Activated CD8-positive, alpha-beta T cell treated with anti-CD3 and anti-CD28 coated beads for 36 hours (primary cell): ENCODE measurements at regions not wholly inside any gene's neighbourhood (a gene's known extent, or its start where the extent isn't known, plus 50 kb on each side); places are given as distances from the start of the nearest gene placed in this dataset.

Source experiments
- ATAC-seq: fragments of 200-7000 bp; cut with Tn5 transposase; one replicate; pipeline ENCODE4 v1.10.0; 2021; ENCODE audit warnings: mild to moderate bottlenecking, moderate library complexity
- CTCF ChIA-PET: fragments of 350-600 bp; sonication (Branson Sonifier 250); formaldehyde crosslinking; loops from one replicate; lab custom pipeline; 2021; ENCODE audit warnings: antibody characterized with exemption; lab: Charles Lee
- POLR2A ChIA-PET: fragments of 350-600 bp; sonication (Branson Sonifier 250); formaldehyde crosslinking; loops from one replicate; lab custom pipeline; 2021; ENCODE audit warnings: antibody characterized with exemption; lab: Charles Lee
- DNase-seq: peaks from one replicate; pipeline ENCODE4 v3.0.0-alpha.2; 2020
- H3K27ac Mint-ChIP-seq: one replicate; pipeline ENCODE4 v1.8.0; 2021; ENCODE audit warnings: mild to moderate bottlenecking, mixed read lengths
- H3K27me3 Mint-ChIP-seq: one replicate; pipeline ENCODE4 v1.8.0; 2021; ENCODE audit warnings: mixed read lengths
- H3K36me3 Mint-ChIP-seq: one replicate; pipeline ENCODE4 v1.8.0; 2021; ENCODE audit warnings: low read depth, mixed read lengths
- H3K4me1 Mint-ChIP-seq: one replicate; pipeline ENCODE4 v1.8.0; 2021; ENCODE audit warnings: low read depth, mixed read lengths
- H3K4me3 Mint-ChIP-seq: one replicate; pipeline ENCODE4 v1.8.0; 2021; ENCODE audit warnings: mild to moderate bottlenecking, moderate library complexity, mixed read lengths
- H3K9me3 Mint-ChIP-seq: one replicate; pipeline ENCODE4 v1.8.0; 2021; ENCODE audit warnings: mixed read lengths
- CTCF ChIP-seq: fragments of 200-600 bp; IDR thresholded peaks from one replicate; pipeline ENCODE4 v1.8.0; 2022; ENCODE audit warnings: antibody characterized with exemption, mild to moderate bottlenecking
- intact Hi-C: fragments of 100-400 bp; cut with micrococcal nuclease; formaldehyde crosslinking; loops from one replicate; pipeline ENCODE4 v1.10.0; 2022

GRCh38 chr5:159469496-159470372 is 139.4 kb upstream of the IL12B start:
- no peak overlapping the region for H3K4me3 Mint-ChIP-seq
- no peak overlapping the region for H3K27ac Mint-ChIP-seq
- intact Hi-C loops: no loop called here
- CTCF ChIA-PET: interaction anchor here (1.4 kb wide), 2 partner anchors 13 to 24 kb away, joined by 3 read pairs; no protein-coding TSS in a partner anchor
- peaks cover 18% of the 10 kb centered on the region for H3K4me1 Mint-ChIP-seq
- no peaks in the 10 kb centered on the region for H3K36me3 Mint-ChIP-seq
- POLR2A ChIA-PET: no interaction called here
- DNase-seq: peak; percentile 38
- no peak for TF ChIP-seq CTCF
- H3K9me3 Mint-ChIP-seq: peaks cover 10% of the 10 kb centered on the region
- peaks cover 10% of the 10 kb centered on the region for H3K27me3 Mint-ChIP-seq
- peak; percentile 68 for ATAC-seq

- H3K4me1 Mint-ChIP-seq: peaks cover 18% of the 10 kb centered on the region
Measured at GRCh38 chr5:159471904-159472303, 141.6 kb upstream of the IL12B start.

DNA sequence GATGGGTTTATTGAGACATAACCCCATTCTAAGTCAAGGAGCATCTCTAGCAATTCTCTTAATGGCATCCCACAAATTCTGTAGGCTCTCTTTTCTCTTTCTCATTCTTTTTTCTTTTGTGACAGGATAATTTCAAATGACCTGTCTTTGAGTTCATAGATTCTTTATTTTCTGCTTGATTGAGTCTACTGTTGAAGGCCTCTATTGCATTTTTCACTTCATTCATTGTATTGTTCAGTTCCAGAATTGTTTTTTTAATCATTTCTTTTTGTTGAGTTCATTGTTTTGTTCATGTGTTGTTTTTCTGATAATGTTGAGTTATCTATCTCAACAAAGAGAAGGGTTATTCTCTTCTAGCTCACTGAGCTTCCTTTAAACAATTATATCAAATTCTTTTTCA is 144.7 kb upstream of the IL12B start:
- no peak overlapping the region for H3K27ac Mint-ChIP-seq
- intact Hi-C loops: no loop called here
- DNase-seq (no peak), ATAC-seq (no peak)
- H3K4me1 Mint-ChIP-seq: peaks cover 9% of the 10 kb centered on the region
- H3K4me3 Mint-ChIP-seq: no peak overlapping the region
- H3K36me3 Mint-ChIP-seq: peaks cover 1% of the 10 kb centered on the region
- H3K9me3 Mint-ChIP-seq: peaks cover 22% of the 10 kb centered on the region
- TF ChIP-seq CTCF: no peak
- H3K27me3 Mint-ChIP-seq: peaks cover 3% of the 10 kb centered on the region
- ChIA-PET POLR2A (no interaction called here), CTCF (no interaction called here)

More at GRCh38 chr5:159471904-159472303, 141.6 kb upstream of the IL12B start:
- CTCF ChIA-PET: interaction anchor here (0.9 kb wide), 1 partner anchor 43 kb away, joined by 3 read pairs; no protein-coding TSS in a partner anchor
- intact Hi-C loops: no loop called here
- H3K4me3 Mint-ChIP-seq: no peak overlapping the region
- no peak for ATAC-seq
- POLR2A ChIA-PET: no interaction called here
- peaks cover 1% of the 10 kb centered on the region for H3K36me3 Mint-ChIP-seq
- H3K9me3 Mint-ChIP-seq: peaks cover 19% of the 10 kb centered on the region
- no peak overlapping the region for H3K27ac Mint-ChIP-seq
- DNase-seq: no peak
- no peak for TF ChIP-seq CTCF
- peaks cover 9% of the 10 kb centered on the region for H3K27me3 Mint-ChIP-seq

- intact Hi-C loops: no loop called here
- TF ChIP-seq CTCF: no peak
- POLR2A ChIA-PET: no interaction called here
- DNase-seq (peak; percentile 7), ATAC-seq (no peak)
- peaks cover 1% of the 10 kb centered on the region for H3K36me3 Mint-ChIP-seq
- peaks cover 19% of the 10 kb centered on the region for H3K9me3 Mint-ChIP-seq
- H3K4me1 Mint-ChIP-seq: peaks cover 7% of the 10 kb centered on the region
- no peak overlapping the region for H3K27ac Mint-ChIP-seq
- CTCF ChIA-PET: no interaction called here
- no peak overlapping the region for H3K4me3 Mint-ChIP-seq
- no peaks in the 10 kb centered on the region for H3K27me3 Mint-ChIP-seq
Measured at GRCh38 chr5:159478950-159479349, 148.7 kb upstream of the IL12B start.

DNA sequence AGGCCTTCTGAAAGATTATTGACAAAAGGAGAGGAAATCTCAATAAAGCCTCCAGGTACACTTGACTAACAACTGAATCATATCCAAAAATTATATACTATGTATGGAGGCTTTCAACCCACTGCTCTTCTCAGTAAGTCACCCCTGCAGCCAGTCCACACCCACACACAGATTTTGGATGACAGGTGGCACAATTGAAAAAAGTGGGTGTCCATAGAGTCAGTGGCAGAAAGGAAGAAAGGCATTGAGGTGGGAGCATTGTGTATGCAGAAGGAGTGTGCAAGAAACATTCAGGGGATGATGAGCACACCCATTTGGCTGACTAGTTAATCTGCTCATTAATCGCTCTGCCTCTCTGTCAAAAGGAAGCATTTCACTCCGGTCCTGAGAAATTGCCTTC is 150.6 kb upstream of the IL12B start:
- no peak overlapping the region for H3K27ac Mint-ChIP-seq
- CTCF ChIA-PET: no interaction called here
- POLR2A ChIA-PET: no interaction called here
- peaks cover 7% of the 10 kb centered on the region for H3K4me1 Mint-ChIP-seq
- H3K36me3 Mint-ChIP-seq: no peaks in the 10 kb centered on the region
- H3K9me3 Mint-ChIP-seq: peaks cover 5% of the 10 kb centered on the region
- no peak overlapping the region for H3K4me3 Mint-ChIP-seq
- intact Hi-C loops: no loop called here
- no peak for ATAC-seq
- no peak for TF ChIP-seq CTCF
- no peak for DNase-seq
- no peaks in the 10 kb centered on the region for H3K27me3 Mint-ChIP-seq
